Ascending aorta (tissue), 2 donors: ENCODE measurements at regions not wholly inside any gene's neighbourhood (a gene's known extent, or its start where the extent isn't known, plus 50 kb on each side); places are given as distances from the start of the nearest gene placed in this dataset.

Experiments used
- DNase-seq, 2 donors: peaks; one replicate each; pipeline ENCODE4 v3.0.0-alpha.2; 2019; ENCODE audit warnings: low spot score in 2 of 2
- H3K27ac ChIP-seq, 2 donors: fragments of 200-600 bp; sonication (generic); one replicate each; pipeline ENCODE4 v1.5.1; 2016 to 2017; ENCODE audit warnings: mild to moderate bottlenecking in 1 of 2
- H3K27me3 ChIP-seq: fragments of 200-600 bp; sonication (generic); one replicate; pipeline ENCODE4 v1.5.1; 2017
- H3K36me3 ChIP-seq, 2 donors: fragments of 200-600 bp; sonication (generic); one replicate each; pipeline ENCODE4 v1.5.1; 2016
- H3K4me1 ChIP-seq, 2 donors: fragments of 200-600 bp; sonication (generic); one replicate each; pipeline ENCODE4 v1.5.1; 2016 to 2017; ENCODE audit warnings: mild to moderate bottlenecking in 1 of 2
- H3K4me3 ChIP-seq, 2 donors: fragments of 200-600 bp; sonication (generic); one replicate each; pipeline ENCODE4 v1.5.1; 2016 to 2017; ENCODE audit warnings: mild to moderate bottlenecking in 1 of 2
- H3K9me3 ChIP-seq, 2 donors: fragments of 200-600 bp; sonication (generic); one replicate each; pipeline ENCODE4 v1.5.1; 2016
- CTCF ChIP-seq, 3 experiments: fragments of 200-600 bp in 2 of 3; fragments of 450-650 bp in 1 of 3; sonication (generic) in 2 of 3; IDR thresholded peaks; one replicate each; pipeline ENCODE4 v1.5.1; 2016 to 2019; ENCODE audit warnings: antibody characterized with exemption in 3 of 3, mild to moderate bottlenecking in 1 of 3, moderate library complexity in 1 of 3
- intact Hi-C: fragments of 100-400 bp; cut with DNase I; formaldehyde crosslinking; loops from one replicate; pipeline ENCODE4 v1.15.1; 2023

- H3K9me3 ChIP-seq: no peaks in the 10 kb centered on the region
- no peaks in the 10 kb centered on the region for H3K36me3 ChIP-seq
- H3K27me3 ChIP-seq: no peaks in the 10 kb centered on the region
- peaks cover 0 to 5% of the 10 kb centered on the region in 2 donors for H3K4me1 ChIP-seq
- intact Hi-C loops: no loop called here
- no peak overlapping the region for H3K27ac ChIP-seq
- no peak for DNase-seq
- no peak for TF ChIP-seq CTCF (IDR thresholded peaks at IDR 0.05)
- H3K4me3 ChIP-seq: no peak overlapping the region
Measured at GRCh38 chr2:217338306-217338916, 478.5 kb upstream of the TNP1 start.

DNA sequence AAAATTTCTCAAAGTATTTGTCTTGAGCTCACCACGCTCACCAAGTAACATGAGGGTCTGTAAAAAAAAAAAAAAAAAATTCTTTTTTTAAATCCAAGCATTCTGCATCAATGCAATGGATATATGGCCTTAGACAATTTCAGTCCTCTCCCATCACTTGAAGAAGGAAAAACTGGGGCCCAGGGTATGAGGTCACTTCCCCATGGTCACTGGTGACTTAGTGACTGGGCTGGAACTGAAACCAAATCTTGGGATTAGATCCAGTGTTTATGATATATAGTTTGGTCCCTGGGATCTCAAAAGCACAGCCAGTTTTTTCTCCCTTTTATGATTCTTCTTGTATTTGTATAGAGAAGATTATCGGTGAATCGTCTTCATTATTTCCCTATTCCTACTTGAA is 477.9 kb upstream of the TNP1 start:
- Histone ChIP-seq H3K36me3 (no peaks in the 10 kb centered on the region), H3K27me3 (no peaks in the 10 kb centered on the region), H3K9me3 (no peaks in the 10 kb centered on the region), H3K4me3 (no peak overlapping the region), H3K27ac (no peak overlapping the region), H3K4me1 (peaks cover 0 to 5% of the 10 kb centered on the region in 2 donors)
- no peak for TF ChIP-seq CTCF (IDR thresholded peaks at IDR 0.05)
- intact Hi-C loops: no loop called here
- no peak for DNase-seq

DNA sequence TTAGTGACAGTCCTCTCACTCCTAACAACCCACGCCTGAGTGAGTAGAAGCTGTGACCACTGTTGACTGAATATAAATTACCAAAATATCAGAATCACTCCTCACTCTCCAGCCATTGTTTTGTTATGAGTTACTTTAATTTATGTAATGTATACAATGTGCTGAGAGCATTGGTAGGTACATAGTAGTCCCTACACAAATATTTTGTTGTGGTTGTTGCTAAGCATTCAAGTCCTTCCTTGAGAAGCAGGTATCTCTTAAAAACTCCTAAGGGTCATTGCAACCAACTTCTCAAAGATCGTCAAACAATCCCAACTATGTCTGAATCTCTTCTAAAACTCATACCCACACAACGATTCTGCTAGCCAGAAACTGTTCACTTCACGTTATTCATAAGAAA is 476.8 kb upstream of the TNP1 start:
- H3K4me3 ChIP-seq: no peak overlapping the region
- intact Hi-C loops: no loop called here
- H3K4me1 ChIP-seq: peaks cover 4 to 12% of the 10 kb centered on the region in 2 donors
- H3K36me3 ChIP-seq: no peaks in the 10 kb centered on the region
- no peaks in the 10 kb centered on the region for H3K27me3 ChIP-seq
- no peak overlapping the region for H3K27ac ChIP-seq
- H3K9me3 ChIP-seq: no peaks in the 10 kb centered on the region
- no peak for DNase-seq
- no peak for TF ChIP-seq CTCF (IDR thresholded peaks at IDR 0.05)

GRCh38 chr2:217335341-217335966 is 475.6 kb upstream of the TNP1 start:
- Histone ChIP-seq H3K4me1 (peaks cover 7 to 24% of the 10 kb centered on the region in 2 donors), H3K9me3 (no peaks in the 10 kb centered on the region), H3K27me3 (no peaks in the 10 kb centered on the region), H3K4me3 (no peak overlapping the region), H3K27ac (no peak overlapping the region), H3K36me3 (no peaks in the 10 kb centered on the region)
- TF ChIP-seq CTCF (IDR thresholded peaks at IDR 0.05): no peak
- intact Hi-C loops: no loop called here
- no peak for DNase-seq

GRCh38 chr2:217334561-217334960 is 474.7 kb upstream of the TNP1 start:
- no peak overlapping the region for H3K4me3 ChIP-seq
- intact Hi-C loops: no loop called here
- H3K27me3 ChIP-seq: no peaks in the 10 kb centered on the region
- no peak for DNase-seq
- H3K4me1 ChIP-seq: peaks cover 7 to 27% of the 10 kb centered on the region in 2 donors
- TF ChIP-seq CTCF (IDR thresholded peaks at IDR 0.05): no peak
- H3K9me3 ChIP-seq: no peaks in the 10 kb centered on the region
- no peak overlapping the region for H3K27ac ChIP-seq
- H3K36me3 ChIP-seq: no peaks in the 10 kb centered on the region
